Stimulated activated CD4-positive, alpha-beta T cell treated with anti-CD3 and anti-CD28 coated beads, Interleukin-1b, Interleukin-23, amount 100 ng/mL, for 48 hours (primary cell): ENCODE measurements at regions not wholly inside any gene's neighbourhood (a gene's known extent, or its start where the extent isn't known, plus 50 kb on each side); places are given as distances from the start of the nearest gene placed in this dataset.
"Not testable (repeated sequence)": the region's sequence is repeated elsewhere in the genome, so short reads cannot be mapped to it uniquely, and the experiment has no call there.

Source experiments
- DNase-seq: peaks from one replicate; pipeline ENCODE4 v3.0.0-alpha.2; 2020

DNA sequence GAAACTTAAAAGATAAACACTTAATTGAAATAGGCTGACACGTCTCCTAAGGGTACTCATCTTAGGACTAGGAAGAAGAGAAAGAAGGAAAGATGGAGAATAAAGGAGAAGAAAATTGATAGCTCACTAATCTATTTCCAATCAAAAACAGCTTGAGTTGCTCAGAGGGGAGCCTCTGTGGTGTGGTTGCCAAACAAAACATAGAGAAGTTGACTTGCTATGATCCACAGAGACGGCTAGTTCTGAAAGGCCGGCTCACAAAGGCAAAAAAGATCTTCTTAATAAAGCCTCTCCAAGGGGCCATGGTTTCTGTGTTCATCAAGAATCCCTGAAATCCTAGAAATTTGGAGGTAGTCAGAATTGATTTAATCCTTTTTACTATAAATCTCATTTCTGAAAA is 644.1 kb downstream of the LMO4 start:
- DNase-seq = no peak

DNA sequence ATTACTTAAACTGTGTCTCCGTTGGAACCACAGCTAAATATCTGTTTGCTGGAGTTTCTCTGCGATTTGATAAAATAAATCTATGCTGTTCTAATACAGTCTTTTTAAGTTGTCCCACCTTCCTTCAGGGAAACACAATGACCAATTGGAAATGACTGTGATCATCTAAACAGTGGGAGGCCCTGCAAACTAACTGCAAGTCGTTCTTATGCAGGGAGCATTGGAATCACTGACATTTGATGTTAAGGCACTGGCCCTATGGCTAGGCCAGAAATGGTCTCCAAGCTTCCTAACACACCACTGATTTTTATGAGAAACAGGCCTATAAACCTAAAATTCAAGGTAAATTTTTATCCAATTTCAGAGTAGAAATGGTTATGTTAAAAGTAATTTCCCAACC is 645.2 kb downstream of the LMO4 start:
- DNase-seq = no peak

DNA sequence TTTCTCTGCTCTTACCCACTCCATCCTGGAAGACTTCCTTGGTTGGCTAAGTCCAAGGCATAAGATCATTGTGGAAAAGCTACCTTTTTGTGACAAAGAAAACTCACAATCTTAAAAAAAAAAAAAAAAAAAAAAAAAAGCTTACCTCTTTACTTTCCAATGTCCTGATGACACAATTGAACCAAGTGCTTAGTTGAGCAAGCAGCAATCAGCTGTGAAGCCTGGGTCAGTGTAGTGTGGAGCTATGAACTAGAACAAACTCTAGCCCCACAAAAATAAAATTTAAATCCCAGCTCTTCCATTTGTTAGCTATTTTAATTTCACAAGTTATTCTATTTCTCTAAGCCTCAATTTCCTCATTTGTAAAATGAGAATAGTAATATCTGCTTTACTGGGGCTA is 647.6 kb downstream of the LMO4 start:
- no peak for DNase-seq

GRCh38 chr1:87977145-87977544 is 648.5 kb downstream of the LMO4 start:
- DNase-seq = no peak

DNA sequence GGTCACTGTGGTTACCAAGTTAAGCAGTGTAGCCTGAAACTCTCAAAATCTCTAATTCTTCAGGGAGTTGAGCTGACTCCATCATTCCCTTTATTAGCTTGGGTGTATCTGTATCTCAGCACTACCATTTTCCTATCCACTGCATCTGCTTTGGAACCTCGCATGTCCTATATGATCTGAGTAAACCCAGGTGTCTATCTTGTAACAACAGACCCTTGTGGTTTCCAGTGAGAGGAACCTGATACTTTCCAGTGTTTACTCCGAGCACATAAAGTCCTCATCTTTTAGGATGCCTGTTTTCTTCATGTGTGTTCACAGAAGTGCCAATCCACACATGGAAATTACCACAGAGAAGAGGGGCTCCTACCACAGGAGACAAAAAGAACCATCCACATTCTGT is 650.4 kb downstream of the LMO4 start:
- no peak for DNase-seq

- no peak for DNase-seq
Observed at GRCh38 chr1:87980494-87980893, 651.8 kb downstream of the LMO4 start.

DNA sequence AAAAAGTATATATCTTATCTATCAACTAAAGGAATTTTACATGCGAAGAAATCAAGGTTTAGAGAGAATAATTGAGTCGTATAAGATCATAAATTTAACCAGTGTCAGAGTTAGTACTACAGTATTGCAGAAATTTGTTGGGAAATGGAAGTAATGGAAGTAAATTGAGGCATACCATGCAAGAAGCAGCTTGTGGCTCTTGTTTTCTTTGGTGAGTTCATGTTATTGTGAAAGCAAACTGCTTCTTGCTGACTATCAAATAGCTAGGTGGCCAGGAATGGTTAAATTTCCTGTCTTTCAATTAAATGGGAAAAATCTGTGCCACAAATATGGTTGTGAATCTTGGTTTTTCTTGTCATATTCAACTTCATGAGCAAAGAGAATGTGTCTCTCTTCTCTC is 652.7 kb downstream of the LMO4 start:
- no peak for DNase-seq

GRCh38 chr1:87981810-87982209 is 653.1 kb downstream of the LMO4 start:
- no peak for DNase-seq

DNA sequence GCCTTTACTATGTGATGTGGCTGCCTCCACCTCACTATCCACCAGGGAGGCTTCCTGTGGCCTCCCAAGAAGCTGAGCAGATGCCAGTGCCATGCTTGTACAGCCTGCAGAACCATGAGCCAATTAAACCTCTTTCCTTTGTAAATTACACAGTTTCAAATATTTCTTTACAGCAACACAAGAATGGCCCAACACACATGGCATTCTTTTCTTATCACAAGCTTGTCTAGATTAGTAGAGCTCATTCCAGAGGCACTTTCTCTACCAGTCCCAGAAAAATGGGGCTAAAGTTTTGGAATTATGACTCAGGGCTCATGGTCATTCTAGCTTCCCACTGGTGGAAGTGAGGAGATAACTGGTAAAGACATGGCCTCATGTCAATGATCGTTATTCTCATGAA is 655.2 kb downstream of the LMO4 start:
- no peak for DNase-seq

GRCh38 chr1:87985071-87985470 is 656.4 kb downstream of the LMO4 start:
- DNase-seq = no peak

DNA sequence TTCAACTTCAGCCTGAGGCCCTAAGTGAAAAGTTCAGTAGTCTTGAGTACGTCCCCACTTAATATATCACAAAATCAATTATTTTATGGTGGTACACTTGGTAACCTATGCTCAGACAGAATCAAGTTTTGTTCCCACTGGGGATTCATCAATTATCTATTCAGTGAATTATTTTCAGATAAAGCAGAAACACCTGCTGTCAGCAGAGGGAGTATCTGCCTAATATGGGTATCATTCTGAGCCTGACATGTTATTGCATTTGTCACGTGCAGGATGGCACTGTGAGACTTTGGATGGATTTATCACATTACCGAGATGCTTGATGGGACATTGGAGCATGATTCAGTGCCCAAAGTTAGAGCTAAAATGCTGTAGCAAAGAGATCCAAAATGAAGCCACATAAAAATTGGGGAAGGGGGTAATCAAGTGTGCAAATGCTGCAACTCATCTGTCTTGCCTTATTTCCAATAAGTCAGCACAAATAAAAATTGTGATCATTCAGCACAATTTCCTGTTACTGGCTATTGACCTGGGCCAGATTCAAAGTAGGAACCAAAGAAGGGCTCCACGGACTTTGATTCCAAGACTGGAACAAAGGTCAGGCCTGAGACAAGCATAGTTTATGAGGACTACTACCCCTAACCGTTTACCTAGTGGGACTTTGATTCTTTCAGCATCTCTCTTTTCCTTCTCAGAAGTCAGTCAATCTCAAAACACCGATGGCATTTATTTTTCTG is 657.6 kb downstream of the LMO4 start:
- DNase-seq = no peak

DNA sequence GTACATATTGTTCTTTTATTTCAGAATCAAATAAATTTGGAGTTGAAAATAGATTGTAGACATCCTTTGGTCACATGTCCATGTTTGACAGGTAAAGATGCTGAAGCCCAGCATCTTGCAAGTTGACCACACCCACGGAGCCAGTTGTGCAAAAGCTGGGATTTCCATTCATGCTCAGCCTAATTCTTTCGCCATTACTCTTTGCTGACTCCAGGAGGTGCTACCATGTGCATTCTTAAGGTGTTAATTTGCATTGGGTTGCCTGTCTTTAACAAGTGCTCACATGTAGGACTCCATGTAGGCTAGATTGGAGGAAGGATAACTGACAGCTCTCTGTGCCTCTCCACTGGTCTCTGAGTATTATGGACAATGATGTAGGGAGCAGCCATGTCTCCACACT is 660.7 kb downstream of the LMO4 start:
- no peak for DNase-seq

DNA sequence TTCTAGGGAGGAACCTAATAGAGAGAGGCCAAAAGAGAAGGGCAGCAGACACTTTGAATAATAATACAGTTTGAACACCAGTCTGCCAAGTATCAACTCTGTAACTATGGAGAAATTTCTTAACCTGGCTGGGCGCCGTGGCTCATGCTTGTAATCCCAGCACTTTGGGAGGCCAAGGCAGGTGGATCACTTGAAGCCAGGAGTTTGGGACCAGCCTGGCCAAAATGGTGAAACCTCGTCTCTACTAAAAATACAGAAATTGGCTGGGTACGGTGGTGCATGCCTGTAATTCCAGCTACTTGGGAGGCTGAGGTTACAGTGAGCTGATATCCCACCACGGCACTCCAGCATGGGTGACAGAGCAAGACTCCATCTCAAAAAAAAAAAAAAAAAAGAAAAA is 663.9 kb downstream of the LMO4 start:
- not testable (repeated sequence) for DNase-seq

DNA sequence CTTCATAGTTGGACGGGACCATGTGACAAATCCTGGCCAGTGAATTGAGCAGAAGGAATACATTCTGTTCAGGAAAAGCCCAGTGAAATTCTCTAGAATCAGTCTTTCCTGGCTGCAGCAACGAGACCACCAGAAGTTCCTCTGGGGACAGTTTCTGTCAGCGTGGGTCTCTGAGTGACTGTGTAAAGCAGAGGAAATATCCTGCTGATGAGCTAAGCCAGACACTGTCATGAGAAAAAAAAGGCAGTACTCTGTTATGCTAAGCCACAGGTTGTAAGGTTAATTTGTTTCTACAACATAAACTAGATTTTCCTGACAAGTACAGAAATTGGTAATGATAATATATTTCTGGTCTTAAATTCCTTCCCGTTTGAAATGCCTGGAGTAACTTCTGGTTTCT is 664.4 kb downstream of the LMO4 start:
- DNase-seq = no peak

DNA sequence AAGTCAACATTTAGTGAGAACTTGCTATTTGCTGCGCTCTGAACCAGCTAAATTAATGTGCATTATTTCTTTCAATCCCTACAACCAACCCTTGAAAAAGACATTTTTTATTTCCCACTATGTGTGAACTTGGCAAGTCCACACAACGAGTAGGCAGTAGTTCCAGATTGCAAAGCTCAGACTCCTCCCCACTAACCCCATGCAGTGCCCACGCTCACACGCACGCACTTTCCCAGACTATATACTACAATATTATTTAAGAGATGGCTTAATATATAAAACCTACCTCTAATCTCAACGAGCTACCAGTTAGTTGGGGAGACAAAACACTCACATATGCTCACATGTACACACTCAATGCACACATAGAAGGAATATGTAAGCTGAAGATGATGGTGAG is 671.2 kb downstream of the LMO4 start:
- DNase-seq = no peak

DNA sequence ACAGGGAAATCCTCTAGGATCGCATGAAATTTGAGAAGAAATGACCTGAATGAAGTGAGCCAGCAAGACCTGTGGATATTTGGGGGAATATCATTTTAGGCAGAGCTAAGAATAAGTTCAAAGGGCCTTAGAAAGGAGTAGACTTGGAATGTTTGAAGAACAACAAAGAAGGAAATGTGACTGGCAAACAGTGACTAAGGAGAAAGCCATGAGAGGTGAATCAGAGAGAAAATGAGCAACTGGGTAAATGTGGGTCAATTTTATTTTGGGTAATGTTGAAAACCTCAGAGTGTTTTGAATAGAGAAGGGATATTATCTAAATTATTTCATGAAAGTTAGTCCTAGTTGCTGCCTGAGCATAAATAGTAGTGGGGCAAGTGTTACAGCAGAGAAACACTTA is 672.8 kb downstream of the LMO4 start:
- DNase-seq = no peak

DNA sequence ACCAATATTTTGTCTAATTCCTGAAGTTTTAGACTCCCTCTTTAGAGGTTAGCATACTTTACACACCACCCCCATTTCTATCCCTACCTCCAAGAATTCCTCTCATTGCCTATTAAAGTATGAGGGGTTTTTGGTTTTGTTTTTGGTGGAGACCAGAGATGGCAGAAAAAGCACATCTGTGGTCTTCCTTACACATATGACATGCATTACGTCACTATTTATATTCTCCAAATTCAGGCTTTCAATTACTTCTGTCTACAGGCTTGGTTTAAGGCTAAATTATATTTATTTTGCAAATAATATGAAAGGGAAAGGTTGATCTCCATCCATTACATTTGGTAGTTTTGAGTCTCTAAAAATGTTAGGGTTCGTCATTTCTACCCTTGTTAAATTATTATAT is 674.6 kb downstream of the LMO4 start:
- no peak for DNase-seq

GRCh38 chr1:88009916-88010315 is 674.2 kb upstream of the PKN2 start:
- no peak for DNase-seq

DNA sequence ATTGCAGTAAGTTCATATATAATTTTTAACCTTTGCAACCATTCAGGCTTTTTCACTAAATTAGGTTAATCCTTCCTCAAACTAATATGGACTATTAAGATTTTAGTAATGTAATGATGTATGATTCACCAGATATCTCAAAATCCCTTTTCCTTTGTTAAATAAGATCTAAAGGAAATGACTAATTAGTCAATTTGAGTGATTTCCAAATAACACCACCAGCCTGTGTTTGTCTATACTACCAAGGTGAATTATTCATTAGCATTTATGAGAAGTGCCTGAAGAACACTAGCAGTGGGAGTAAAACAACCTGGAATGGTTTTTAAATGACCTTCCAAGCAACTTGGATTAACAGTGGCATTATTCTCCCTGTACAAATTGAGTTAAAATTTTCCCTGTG is 670.6 kb upstream of the PKN2 start:
- no peak for DNase-seq

GRCh38 chr1:88014131-88014530 is 669.9 kb upstream of the PKN2 start:
- no peak for DNase-seq

DNA sequence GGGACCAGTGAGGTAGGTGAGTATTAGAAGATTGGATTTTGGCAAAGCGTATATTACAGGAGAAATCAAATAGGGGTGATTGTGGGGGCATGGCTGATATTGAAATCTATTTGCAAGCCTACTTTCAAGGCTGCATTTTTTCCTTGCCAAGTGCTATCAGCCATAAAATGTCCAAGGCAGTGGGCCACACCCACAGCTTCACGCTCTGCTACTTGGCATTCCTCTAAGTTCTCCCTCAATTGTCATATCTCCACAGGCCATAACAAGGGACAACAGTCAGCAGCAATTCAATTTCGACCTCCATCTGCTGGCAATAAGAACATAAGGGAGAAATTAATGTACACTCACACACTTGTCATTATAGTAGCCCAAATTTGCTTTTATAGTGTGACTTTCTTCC is 667.1 kb upstream of the PKN2 start:
- DNase-seq = no peak

- DNase-seq = no peak
Observed at GRCh38 chr1:88021529-88021928, 662.5 kb upstream of the PKN2 start.

GRCh38 chr1:88022516-88022915 is 661.6 kb upstream of the PKN2 start:
- no peak for DNase-seq

GRCh38 chr1:88029142-88029541 is 654.9 kb upstream of the PKN2 start:
- no peak for DNase-seq

- no peak for DNase-seq
Observed at GRCh38 chr1:88029899-88030298, 654.2 kb upstream of the PKN2 start.

GRCh38 chr1:88035578-88035977 is 648.5 kb upstream of the PKN2 start:
- no peak for DNase-seq
